Bronchial epithelial cell (primary cell): ENCODE measurements at regions not wholly inside any gene's neighbourhood (a gene's known extent, or its start where the extent isn't known, plus 50 kb on each side); places are given as distances from the start of the nearest gene placed in this dataset.
A peak's percentile ranks its signal among the peaks of the same experiment; 100 is the strongest.

Experiments
- DNase-seq: peaks from one replicate; pipeline ENCODE4 v3.0.0-alpha.2; 2010; ENCODE audit warnings: low read depth
- FAIRE-seq: peaks from 2 replicates; lab custom pipeline; 2011; peaks lifted over from hg19 to GRCh38; lab: Jason Lieb, UNC
- H3K27me3 ChIP-seq: 2 replicates; pipeline ENCODE4 v1.5.1; 2011; ENCODE audit warnings: low read length; ENCODE audit not compliant: control insufficient read depth, insufficient read depth
- H3K36me3 ChIP-seq: 2 replicates; pipeline ENCODE4 v1.5.1; 2011; ENCODE audit warnings: low read length; ENCODE audit not compliant: control insufficient read depth, insufficient read depth
- H3K4me3 ChIP-seq: 2 replicates; pipeline ENCODE4 v1.5.1; 2011; ENCODE audit warnings: mild to moderate bottlenecking, low read depth, low read length, control low read depth
- TF ChIP-seq, protein P1 (sequence below): IDR thresholded peaks from 2 replicates; pipeline ENCODE4 v1.5.1; 2011; ENCODE audit warnings: mild to moderate bottlenecking, moderate library complexity, low read length, control low read depth, inconsistent platforms; ENCODE audit not compliant: insufficient read depth, severe bottlenecking

- FAIRE-seq (no peak), DNase-seq (no peak)
- H3K36me3 ChIP-seq: no peaks in the 10 kb centered on the region
- H3K27me3 ChIP-seq: no peaks in the 10 kb centered on the region
- H3K4me3 ChIP-seq: no peak overlapping the region
- TF ChIP-seq, protein P1, sequence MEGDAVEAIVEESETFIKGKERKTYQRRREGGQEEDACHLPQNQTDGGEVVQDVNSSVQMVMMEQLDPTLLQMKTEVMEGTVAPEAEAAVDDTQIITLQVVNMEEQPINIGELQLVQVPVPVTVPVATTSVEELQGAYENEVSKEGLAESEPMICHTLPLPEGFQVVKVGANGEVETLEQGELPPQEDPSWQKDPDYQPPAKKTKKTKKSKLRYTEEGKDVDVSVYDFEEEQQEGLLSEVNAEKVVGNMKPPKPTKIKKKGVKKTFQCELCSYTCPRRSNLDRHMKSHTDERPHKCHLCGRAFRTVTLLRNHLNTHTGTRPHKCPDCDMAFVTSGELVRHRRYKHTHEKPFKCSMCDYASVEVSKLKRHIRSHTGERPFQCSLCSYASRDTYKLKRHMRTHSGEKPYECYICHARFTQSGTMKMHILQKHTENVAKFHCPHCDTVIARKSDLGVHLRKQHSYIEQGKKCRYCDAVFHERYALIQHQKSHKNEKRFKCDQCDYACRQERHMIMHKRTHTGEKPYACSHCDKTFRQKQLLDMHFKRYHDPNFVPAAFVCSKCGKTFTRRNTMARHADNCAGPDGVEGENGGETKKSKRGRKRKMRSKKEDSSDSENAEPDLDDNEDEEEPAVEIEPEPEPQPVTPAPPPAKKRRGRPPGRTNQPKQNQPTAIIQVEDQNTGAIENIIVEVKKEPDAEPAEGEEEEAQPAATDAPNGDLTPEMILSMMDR: no peak
These were observed 120.5 kb upstream of the GYPC start for GRCh38 chr2:126535408-126535807.

DNA sequence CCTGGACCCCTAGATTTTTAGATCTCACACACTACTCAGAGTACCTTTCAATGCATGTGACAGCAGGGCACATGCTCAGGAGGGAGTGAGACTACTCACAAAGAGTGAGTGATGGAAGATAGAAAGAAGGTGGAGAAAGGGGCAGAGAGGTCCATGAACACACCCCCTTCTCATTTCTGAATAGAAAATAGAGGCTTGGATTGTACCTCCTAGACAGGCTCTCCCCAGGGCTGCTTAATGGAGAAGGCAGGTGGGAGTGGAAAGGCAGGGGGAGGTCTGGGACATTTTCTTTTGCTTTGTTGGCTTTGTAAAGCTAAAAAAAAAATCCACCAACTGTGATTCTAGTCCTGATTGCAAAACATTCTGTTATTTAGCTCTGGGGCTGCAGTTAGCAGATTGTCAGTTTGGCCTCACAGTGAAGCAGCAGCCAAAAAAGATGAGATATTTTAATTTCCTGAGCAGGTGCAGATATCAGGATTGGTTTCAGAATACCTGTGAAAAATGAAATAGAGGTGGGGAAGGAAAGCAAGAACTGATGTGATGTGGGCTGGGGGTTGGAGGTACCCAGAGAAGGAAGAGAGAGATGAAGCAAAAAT is 119.3 kb upstream of the GYPC start:
- TF ChIP-seq, protein P1: no peak
- H3K4me3 ChIP-seq: no peak overlapping the region
- no peaks in the 10 kb centered on the region for H3K36me3 ChIP-seq
- DNase-seq: no peak
- H3K27me3 ChIP-seq: no peaks in the 10 kb centered on the region
- FAIRE-seq: no peak

GRCh38 chr2:126539101-126539500 is 116.9 kb upstream of the GYPC start:
- FAIRE-seq: no peak

GRCh38 chr2:126542247-126542646 is 113.7 kb upstream of the GYPC start:
- TF ChIP-seq, protein P1: no peak

More at GRCh38 chr2:126539101-126539500, 116.9 kb upstream of the GYPC start:
- H3K4me3 ChIP-seq: no peak overlapping the region
- no peak for DNase-seq
- no peaks in the 10 kb centered on the region for H3K36me3 ChIP-seq
- TF ChIP-seq, protein P1: no peak
- H3K27me3 ChIP-seq: no peaks in the 10 kb centered on the region

DNA sequence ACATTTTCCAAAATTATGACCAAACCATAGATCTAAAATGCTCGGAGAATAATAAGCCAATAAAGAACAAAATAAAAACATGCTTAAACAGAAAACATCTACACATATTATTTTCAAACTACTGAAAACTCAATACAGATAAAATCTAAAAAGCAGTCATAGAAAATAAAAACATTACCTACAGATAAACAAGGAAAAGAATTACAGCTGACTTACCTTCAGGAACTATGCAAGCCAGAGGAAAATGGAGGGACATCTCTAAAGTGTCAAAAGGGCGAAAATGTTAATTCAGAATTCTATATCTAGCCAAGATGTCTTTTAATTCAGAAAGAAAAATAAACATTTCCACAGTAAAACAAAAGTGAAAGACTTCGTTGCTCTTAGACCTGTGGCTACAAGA is 112.9 kb upstream of the GYPC start:
- no peak for FAIRE-seq
- Histone ChIP-seq H3K36me3 (no peaks in the 10 kb centered on the region), H3K4me3 (no peak overlapping the region), H3K27me3 (no peaks in the 10 kb centered on the region)
- TF ChIP-seq, protein P1: no peak
- no peak for DNase-seq

More at GRCh38 chr2:126542247-126542646, 113.7 kb upstream of the GYPC start:
- no peak overlapping the region for H3K4me3 ChIP-seq
- H3K27me3 ChIP-seq: no peaks in the 10 kb centered on the region
- no peaks in the 10 kb centered on the region for H3K36me3 ChIP-seq
- DNase-seq (no peak), FAIRE-seq (no peak)

- no peak for DNase-seq
- no peaks in the 10 kb centered on the region for H3K36me3 ChIP-seq
- FAIRE-seq: peak; percentile 43
- TF ChIP-seq, protein P1: no peak
- H3K27me3 ChIP-seq: no peaks in the 10 kb centered on the region
- no peak overlapping the region for H3K4me3 ChIP-seq
These were observed 97.9 kb upstream of the GYPC start for GRCh38 chr2:126558029-126558428.
